GM23248 (cell line): ENCODE measurements at regions not wholly inside any gene's neighbourhood (a gene's known extent, or its start where the extent isn't known, plus 50 kb on each side); places are given as distances from the start of the nearest gene placed in this dataset.

Experiments used
- EZH2 ChIP-seq: fragments of 200-600 bp; sonication (generic); IDR thresholded peaks from 2 replicates; pipeline ENCODE4 v1.6.1; 2018; ENCODE audit warnings: antibody characterized with exemption, mild to moderate bottlenecking; ENCODE audit not compliant: insufficient read depth, poor library complexity, severe bottlenecking
- EZH2phosphoT487 ChIP-seq: fragments of 200-600 bp; sonication (generic); IDR thresholded peaks from 2 replicates; pipeline ENCODE4 v1.6.1; 2018; ENCODE audit warnings: antibody characterized with exemption, moderate library complexity, mild to moderate bottlenecking, low read depth; ENCODE audit not compliant: insufficient read depth

- TF ChIP-seq EZH2 (no peak), EZH2phosphoT487 (no peak)
These were observed 176.7 kb upstream of the ADAMTSL1 start for GRCh38 chr9:18297056-18297841.
